ENCODE measurements at regions not wholly inside any gene's neighbourhood (a gene's known extent, or its start where the extent isn't known, plus 50 kb on each side); places are given as distances from the start of the nearest gene placed in this dataset.

GRCh38 chr7:22630069-22630468, 96.9 kb upstream of the IL6 start:
- ATAC-seq (replicated peaks), result no peak
- no peak overlapping the region for H3K27ac Mint-ChIP-seq
- no peak for DNase-seq
- H3K9me3 Mint-ChIP-seq, result no peaks in the 10 kb centered on the region
- peaks cover 16 to 25% of the 10 kb centered on the region in 2 donors for H3K27me3 Mint-ChIP-seq
- no peaks in the 10 kb centered on the region for H3K36me3 Mint-ChIP-seq (ENCODE audit: insufficient read depth)
- H3K4me1 Mint-ChIP-seq (ENCODE audit: low read depth in 2 of 2), result no peaks in the 10 kb centered on the region
- H3K4me3 Mint-ChIP-seq, result no peak overlapping the region

DNA sequence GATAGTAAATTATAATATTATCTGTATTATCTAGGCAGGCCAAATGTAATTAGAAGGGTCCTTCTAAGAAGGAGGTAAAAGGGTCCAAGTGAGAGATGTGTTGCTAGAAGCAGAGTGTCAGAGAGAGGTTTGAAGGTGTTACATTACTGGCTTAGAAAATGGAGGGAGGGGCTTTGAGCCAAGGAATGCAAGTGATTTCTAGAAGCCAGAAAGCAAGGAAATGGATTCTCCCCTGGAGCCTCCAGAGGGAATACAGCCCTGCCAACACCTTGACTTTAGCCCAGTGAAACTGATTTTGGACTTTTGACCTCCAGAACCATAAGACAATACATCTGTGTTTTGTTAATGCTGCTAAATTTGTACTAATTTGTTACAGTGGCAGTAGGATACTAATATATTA, 97.9 kb upstream of the IL6 start:
- no peak overlapping the region for H3K27ac Mint-ChIP-seq
- no peaks in the 10 kb centered on the region for H3K9me3 Mint-ChIP-seq
- no peak for ATAC-seq (replicated peaks)
- no peaks in the 10 kb centered on the region for H3K36me3 Mint-ChIP-seq (ENCODE audit: insufficient read depth)
- peaks cover 10 to 16% of the 10 kb centered on the region in 2 donors for H3K27me3 Mint-ChIP-seq
- no peak overlapping the region for H3K4me3 Mint-ChIP-seq
- H3K4me1 Mint-ChIP-seq (ENCODE audit: low read depth in 2 of 2), result no peaks in the 10 kb centered on the region
- DNase-seq, result no peak

DNA sequence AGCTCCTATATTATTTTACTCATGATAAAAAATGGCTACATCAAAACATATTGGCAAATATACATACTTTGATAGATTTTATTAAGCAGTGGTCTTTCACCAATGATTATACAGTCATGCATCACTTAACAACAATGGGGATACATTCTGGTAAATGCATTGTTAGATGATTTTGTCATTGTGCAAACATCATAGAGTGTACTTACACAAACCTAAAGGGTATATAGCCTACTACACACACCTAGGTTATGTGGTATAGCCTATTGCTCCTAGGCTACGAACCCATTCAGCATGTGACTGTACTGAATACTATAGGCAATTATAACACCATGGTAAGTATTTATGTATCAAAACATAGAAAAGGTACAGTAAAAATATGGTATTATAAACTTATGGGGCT, 98.9 kb upstream of the IL6 start:
- no peaks in the 10 kb centered on the region for H3K9me3 Mint-ChIP-seq
- DNase-seq (no peak), ATAC-seq (replicated peaks) (no peak)
- no peak overlapping the region for H3K27ac Mint-ChIP-seq
- H3K36me3 Mint-ChIP-seq (ENCODE audit: insufficient read depth), result no peaks in the 10 kb centered on the region
- H3K4me3 Mint-ChIP-seq, result no peak overlapping the region
- no peaks in the 10 kb centered on the region for H3K4me1 Mint-ChIP-seq (ENCODE audit: low read depth in 2 of 2)
- peaks cover 8 to 17% of the 10 kb centered on the region in 2 donors for H3K27me3 Mint-ChIP-seq

DNA sequence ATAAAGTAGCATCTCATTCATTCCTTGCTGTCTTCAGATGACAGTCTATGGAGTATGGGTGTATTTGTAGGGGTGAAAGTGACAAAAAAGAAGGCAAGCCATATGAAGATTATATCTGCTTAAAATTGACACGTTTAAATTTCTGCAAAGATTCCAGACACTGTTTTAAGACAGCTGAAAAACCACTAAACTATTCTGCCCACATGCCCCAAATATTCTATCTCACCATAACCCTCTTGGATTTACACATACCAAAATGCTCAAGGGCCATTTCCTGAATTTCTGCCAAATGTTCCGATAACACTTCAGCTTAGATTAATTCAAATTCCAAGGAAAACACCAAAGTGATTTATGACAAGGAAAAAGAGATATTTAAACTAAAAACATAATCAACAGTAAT, 99.9 kb upstream of the IL6 start:
- H3K4me3 Mint-ChIP-seq, result no peak overlapping the region
- no peak for DNase-seq
- H3K36me3 Mint-ChIP-seq (ENCODE audit: insufficient read depth), result no peaks in the 10 kb centered on the region
- no peaks in the 10 kb centered on the region for H3K4me1 Mint-ChIP-seq (ENCODE audit: low read depth in 2 of 2)
- no peaks in the 10 kb centered on the region for H3K9me3 Mint-ChIP-seq
- peaks cover 8 to 12% of the 10 kb centered on the region in 2 donors for H3K27me3 Mint-ChIP-seq
- H3K27ac Mint-ChIP-seq, result no peak overlapping the region
- ATAC-seq (replicated peaks), result no peak

DNA sequence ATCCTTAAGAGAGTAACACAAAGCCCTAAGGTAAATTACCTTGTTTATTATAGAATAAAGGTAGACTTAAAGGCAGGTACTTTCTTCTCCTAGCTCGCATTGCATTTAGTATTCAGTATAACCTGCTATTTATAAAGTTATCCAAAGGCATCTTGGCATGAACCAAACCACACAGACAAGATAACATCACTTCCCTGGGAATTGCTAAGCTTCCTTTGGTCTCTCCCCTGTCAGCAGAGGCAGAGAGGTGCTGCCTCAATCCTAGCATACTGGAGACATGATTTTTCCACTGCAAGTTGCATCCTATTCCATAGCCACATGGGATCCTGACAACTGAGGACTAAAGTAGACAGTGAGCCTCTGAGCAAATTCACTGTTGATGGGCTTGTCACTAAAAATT, 101.7 kb upstream of the IL6 start:
- no peak for DNase-seq
- no peak overlapping the region for H3K27ac Mint-ChIP-seq
- no peaks in the 10 kb centered on the region for H3K4me1 Mint-ChIP-seq (ENCODE audit: low read depth in 2 of 2)
- H3K36me3 Mint-ChIP-seq (ENCODE audit: insufficient read depth), result no peaks in the 10 kb centered on the region
- H3K9me3 Mint-ChIP-seq, result no peaks in the 10 kb centered on the region
- no peak overlapping the region for H3K4me3 Mint-ChIP-seq
- ATAC-seq (replicated peaks), result no peak
- H3K27me3 Mint-ChIP-seq, result peaks cover 7 to 9% of the 10 kb centered on the region in 2 donors

GRCh38 chr7:22624781-22625180, 102.2 kb upstream of the IL6 start:
- no peaks in the 10 kb centered on the region for H3K9me3 Mint-ChIP-seq
- H3K36me3 Mint-ChIP-seq (ENCODE audit: insufficient read depth), result no peaks in the 10 kb centered on the region
- H3K27me3 Mint-ChIP-seq, result peaks cover 2 to 11% of the 10 kb centered on the region in 2 donors
- ATAC-seq (replicated peaks), result no peak
- DNase-seq, result no peak
- H3K4me1 Mint-ChIP-seq (ENCODE audit: low read depth in 2 of 2), result no peaks in the 10 kb centered on the region
- no peak overlapping the region for H3K4me3 Mint-ChIP-seq
- no peak overlapping the region for H3K27ac Mint-ChIP-seq

DNA sequence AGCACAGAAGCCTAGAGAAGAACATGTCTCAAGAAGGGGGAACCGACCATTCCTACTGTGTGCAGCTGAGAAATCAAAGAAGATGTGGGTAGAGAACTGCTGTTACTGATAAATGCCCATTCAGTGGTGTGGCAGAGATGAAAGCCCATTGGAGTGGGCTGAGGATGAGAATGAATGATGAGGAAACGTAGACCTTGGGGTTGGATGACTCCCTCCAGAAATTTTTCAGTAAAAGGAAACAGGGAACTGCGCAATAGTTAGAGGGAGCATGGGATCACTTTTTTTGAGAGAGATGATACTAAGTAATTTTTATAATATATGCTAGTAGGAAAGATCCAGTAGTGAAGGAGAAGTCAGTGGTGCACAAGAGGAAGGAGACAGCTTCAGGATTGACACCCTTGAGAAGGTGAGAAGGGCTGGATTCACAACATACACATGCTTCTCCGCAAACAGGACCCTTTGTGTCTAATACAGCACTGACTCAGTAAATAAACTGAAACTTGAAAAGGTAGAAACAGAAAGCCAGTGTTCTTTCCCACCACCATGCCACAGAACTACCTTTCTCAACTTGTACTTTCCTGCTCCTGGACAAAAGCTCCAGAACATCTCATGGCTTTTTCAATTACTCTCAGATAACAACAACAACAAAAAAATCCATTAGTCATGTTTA, 104.7 kb upstream of the IL6 start:
- Mint-ChIP-seq H3K27ac (no peak overlapping the region), H3K36me3 (ENCODE audit: insufficient read depth) (no peaks in the 10 kb centered on the region), H3K27me3 (peaks cover 0 to 11% of the 10 kb centered on the region in 2 donors), H3K4me3 (no peak overlapping the region), H3K4me1 (ENCODE audit: low read depth in 2 of 2) (no peaks in the 10 kb centered on the region), H3K9me3 (no peaks in the 10 kb centered on the region)
- ATAC-seq (replicated peaks) (no peak), DNase-seq (no peak)

DNA sequence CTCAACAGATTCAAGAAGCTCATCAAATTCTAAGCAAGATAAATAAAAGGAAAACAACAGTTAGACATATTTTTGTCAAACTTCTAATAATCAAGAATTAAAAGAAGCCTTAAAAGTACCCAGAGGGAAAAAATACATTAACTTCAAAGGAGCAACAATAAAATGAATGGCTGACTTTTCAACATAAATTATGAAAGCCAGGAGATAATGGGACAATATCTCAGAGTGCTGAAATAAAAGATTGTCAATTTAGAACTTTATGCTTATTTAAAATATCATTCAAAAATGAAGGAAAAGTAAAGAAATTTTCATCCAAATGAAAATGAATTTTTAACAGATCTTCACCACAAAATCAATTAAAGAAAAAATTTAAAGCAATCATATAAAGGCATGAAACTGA, 108.5 kb upstream of the IL6 start:
- peaks cover 0 to 3% of the 10 kb centered on the region in 2 donors for H3K9me3 Mint-ChIP-seq
- H3K27ac Mint-ChIP-seq, result no peak overlapping the region
- H3K27me3 Mint-ChIP-seq, result peaks cover 20 to 27% of the 10 kb centered on the region in 2 donors
- H3K4me3 Mint-ChIP-seq, result no peak overlapping the region
- DNase-seq (no peak), ATAC-seq (replicated peaks) (no peak)
- H3K4me1 Mint-ChIP-seq (ENCODE audit: low read depth in 2 of 2), result no peaks in the 10 kb centered on the region
- no peaks in the 10 kb centered on the region for H3K36me3 Mint-ChIP-seq (ENCODE audit: insufficient read depth)

GRCh38 chr7:22617166-22617565, 109.8 kb upstream of the IL6 start:
- DNase-seq (no peak), ATAC-seq (replicated peaks) (no peak)
- Mint-ChIP-seq H3K9me3 (peaks cover 0 to 3% of the 10 kb centered on the region in 2 donors), H3K27ac (no peak overlapping the region), H3K4me3 (no peak overlapping the region), H3K36me3 (ENCODE audit: insufficient read depth) (no peaks in the 10 kb centered on the region), H3K4me1 (ENCODE audit: low read depth in 2 of 2) (no peaks in the 10 kb centered on the region), H3K27me3 (peaks cover 25 to 29% of the 10 kb centered on the region in 2 donors)

- Mint-ChIP-seq H3K4me1 (ENCODE audit: low read depth in 2 of 2) (no peaks in the 10 kb centered on the region), H3K4me3 (no peak overlapping the region), H3K27me3 (peaks cover 33 to 34% of the 10 kb centered on the region in 2 donors), H3K27ac (no peak overlapping the region), H3K36me3 (ENCODE audit: insufficient read depth) (no peaks in the 10 kb centered on the region), H3K9me3 (peaks cover 0 to 3% of the 10 kb centered on the region in 2 donors)
- DNase-seq, result no peak
- ATAC-seq (replicated peaks), result no peak
These were observed 113.5 kb upstream of the IL6 start for GRCh38 chr7:22613496-22613895.

DNA sequence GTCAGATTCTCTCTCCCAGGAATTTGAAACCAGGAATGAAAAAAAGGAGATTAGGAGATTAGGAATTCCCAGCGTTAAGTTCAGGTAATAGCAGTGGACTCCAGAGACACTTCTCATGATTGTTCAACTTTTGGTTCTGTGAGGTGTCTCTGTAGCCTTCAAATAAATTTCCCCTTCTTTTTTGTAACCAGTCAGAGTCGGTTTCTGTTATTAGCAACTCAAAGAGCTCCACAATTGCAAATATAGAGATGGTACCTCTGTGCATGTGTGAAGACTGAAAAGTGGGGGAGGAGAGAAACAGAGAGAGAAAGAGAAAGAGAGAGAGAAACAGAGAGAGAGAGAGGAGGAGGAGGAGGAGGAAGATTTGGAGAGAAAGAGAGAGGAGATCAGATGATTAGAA, 112.8 kb upstream of the STEAP1B start:
- no peaks in the 10 kb centered on the region for H3K36me3 Mint-ChIP-seq (ENCODE audit: insufficient read depth)
- peaks cover 33 to 34% of the 10 kb centered on the region in 2 donors for H3K27me3 Mint-ChIP-seq

GRCh38 chr7:22611758-22612079, 111.7 kb upstream of the STEAP1B start:
- H3K4me1 Mint-ChIP-seq (ENCODE audit: low read depth in 2 of 2), result no peaks in the 10 kb centered on the region
- no peak for ATAC-seq (replicated peaks)
- no peak overlapping the region for H3K27ac Mint-ChIP-seq
- no peak for DNase-seq
- H3K9me3 Mint-ChIP-seq, result no peaks in the 10 kb centered on the region
- no peak overlapping the region for H3K4me3 Mint-ChIP-seq
- peaks cover 33 to 34% of the 10 kb centered on the region in 2 donors for H3K27me3 Mint-ChIP-seq
- no peaks in the 10 kb centered on the region for H3K36me3 Mint-ChIP-seq (ENCODE audit: insufficient read depth)

More for the DNA sequence above, 112.8 kb upstream of the STEAP1B start:
- H3K4me3 Mint-ChIP-seq, result no peak overlapping the region
- no peak overlapping the region for H3K27ac Mint-ChIP-seq
- H3K4me1 Mint-ChIP-seq (ENCODE audit: low read depth in 2 of 2), result no peaks in the 10 kb centered on the region
- ATAC-seq (replicated peaks), result no peak
- no peak for DNase-seq
- peaks cover 0 to 3% of the 10 kb centered on the region in 2 donors for H3K9me3 Mint-ChIP-seq

DNA sequence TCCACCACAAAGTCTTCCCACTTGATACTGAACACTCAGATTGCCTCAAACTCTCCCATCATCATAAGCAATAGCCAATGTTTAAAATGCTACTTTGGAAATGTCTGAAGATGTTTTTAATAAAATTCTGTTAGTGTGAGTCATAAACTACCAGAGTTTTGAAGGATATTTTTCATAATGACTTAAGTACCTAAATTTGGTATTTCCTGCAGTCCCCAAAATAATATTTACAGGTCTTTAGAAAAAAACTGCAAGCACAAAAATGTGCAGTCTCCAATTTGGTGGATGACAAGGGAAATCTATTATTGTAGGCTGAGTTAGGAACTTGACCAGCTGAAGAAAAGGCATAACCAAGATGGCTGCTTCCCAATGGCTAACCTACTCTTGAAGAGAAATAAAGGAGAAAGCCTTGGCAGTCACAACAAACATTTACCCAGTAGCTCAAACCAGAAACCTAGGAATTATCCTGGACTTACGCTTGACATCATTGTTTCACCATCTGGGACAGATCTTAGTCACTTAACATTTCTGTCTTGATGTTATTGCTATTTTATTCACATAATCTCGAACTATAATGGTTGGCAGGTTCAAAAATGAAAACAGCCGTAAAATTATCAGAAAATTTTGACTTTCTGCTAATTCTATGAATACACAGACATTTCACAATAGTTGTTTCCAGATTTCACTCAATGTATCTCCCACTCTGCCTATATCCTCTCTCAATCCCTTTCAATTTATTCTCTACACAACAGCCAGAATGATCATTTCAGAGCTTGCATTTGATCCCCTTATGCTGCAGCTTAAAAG, 111.2 kb upstream of the STEAP1B start:
- Mint-ChIP-seq H3K4me3 (no peak overlapping the region), H3K27me3 (peaks cover 33 to 34% of the 10 kb centered on the region in 2 donors), H3K9me3 (no peaks in the 10 kb centered on the region), H3K4me1 (ENCODE audit: low read depth in 2 of 2) (no peaks in the 10 kb centered on the region), H3K36me3 (ENCODE audit: insufficient read depth) (no peaks in the 10 kb centered on the region), H3K27ac (no peak overlapping the region)
- DNase-seq (no peak), ATAC-seq (replicated peaks) (no peak)

- H3K27ac Mint-ChIP-seq, result no peak overlapping the region
- H3K4me3 Mint-ChIP-seq, result no peak overlapping the region
- H3K9me3 Mint-ChIP-seq, result no peaks in the 10 kb centered on the region
- ATAC-seq (replicated peaks), result no peak
- H3K36me3 Mint-ChIP-seq (ENCODE audit: insufficient read depth), result no peaks in the 10 kb centered on the region
- no peaks in the 10 kb centered on the region for H3K4me1 Mint-ChIP-seq (ENCODE audit: low read depth in 2 of 2)
- DNase-seq, result no peak
- peaks cover 27 to 28% of the 10 kb centered on the region in 2 donors for H3K27me3 Mint-ChIP-seq
These were observed 110.3 kb upstream of the STEAP1B start for GRCh38 chr7:22610263-22610662.

Data from effector memory CD8-positive, alpha-beta T cell (primary cell).